ENCODE measurements at regions not wholly inside any gene's neighbourhood (a gene's known extent, or its start where the extent isn't known, plus 50 kb on each side); places are given as distances from the start of the nearest gene placed in this dataset.

DNA sequence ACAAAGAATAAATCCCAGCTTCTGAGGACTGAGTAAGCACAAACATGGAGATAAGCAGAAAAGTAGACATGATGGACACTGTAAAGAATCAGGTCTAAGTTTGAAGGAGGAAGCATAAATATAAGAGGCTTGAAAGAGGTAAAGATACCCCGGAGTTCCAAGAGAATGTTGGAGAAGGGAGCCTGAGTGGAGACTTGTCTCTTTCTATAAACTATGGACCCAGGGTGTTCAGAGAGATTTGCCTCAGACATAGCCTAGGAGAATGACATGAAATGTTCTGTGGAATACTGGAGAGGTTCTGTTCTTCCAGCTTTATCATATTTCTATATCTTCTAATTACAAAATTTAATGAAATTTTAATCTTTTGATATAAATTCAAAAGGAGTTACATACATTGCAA is 554.3 kb upstream of the B3GALT2 start:
- no peak for DNase-seq
- H3K9me3 ChIP-seq (ENCODE audit: insufficient read depth, low read depth) = no peaks in the 10 kb centered on the region
- BruUV-seq (replicated peaks) = no TSS peak
- no peaks in the 10 kb centered on the region for H3K27me3 ChIP-seq (ENCODE audit: insufficient read depth, low read depth)
- H3K36me3 ChIP-seq (ENCODE audit: low read depth) = no peaks in the 10 kb centered on the region
- H2AFZ ChIP-seq = no peak overlapping the region
- no peak overlapping the region for H3K27ac ChIP-seq
- H4K20me1 ChIP-seq (ENCODE audit: insufficient read depth) = no peaks in the 10 kb centered on the region
- no peak for TF ChIP-seq EZH2 (IDR thresholded peaks at IDR 0.05; ENCODE audit: low read depth)
- TF ChIP-seq, protein P1, sequence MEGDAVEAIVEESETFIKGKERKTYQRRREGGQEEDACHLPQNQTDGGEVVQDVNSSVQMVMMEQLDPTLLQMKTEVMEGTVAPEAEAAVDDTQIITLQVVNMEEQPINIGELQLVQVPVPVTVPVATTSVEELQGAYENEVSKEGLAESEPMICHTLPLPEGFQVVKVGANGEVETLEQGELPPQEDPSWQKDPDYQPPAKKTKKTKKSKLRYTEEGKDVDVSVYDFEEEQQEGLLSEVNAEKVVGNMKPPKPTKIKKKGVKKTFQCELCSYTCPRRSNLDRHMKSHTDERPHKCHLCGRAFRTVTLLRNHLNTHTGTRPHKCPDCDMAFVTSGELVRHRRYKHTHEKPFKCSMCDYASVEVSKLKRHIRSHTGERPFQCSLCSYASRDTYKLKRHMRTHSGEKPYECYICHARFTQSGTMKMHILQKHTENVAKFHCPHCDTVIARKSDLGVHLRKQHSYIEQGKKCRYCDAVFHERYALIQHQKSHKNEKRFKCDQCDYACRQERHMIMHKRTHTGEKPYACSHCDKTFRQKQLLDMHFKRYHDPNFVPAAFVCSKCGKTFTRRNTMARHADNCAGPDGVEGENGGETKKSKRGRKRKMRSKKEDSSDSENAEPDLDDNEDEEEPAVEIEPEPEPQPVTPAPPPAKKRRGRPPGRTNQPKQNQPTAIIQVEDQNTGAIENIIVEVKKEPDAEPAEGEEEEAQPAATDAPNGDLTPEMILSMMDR (conservative IDR thresholded peaks at IDR 0.05) = no peak
- CTCF ChIA-PET = no interaction called here
- no peaks in the 10 kb centered on the region for H3F3A ChIP-seq (ENCODE audit: insufficient read depth, low read depth)
- no peaks in the 10 kb centered on the region for H3K9me2 ChIP-seq (ENCODE audit: insufficient read depth)
- no peaks in the 10 kb centered on the region for H3K79me2 ChIP-seq (ENCODE audit: low read depth)
- POLR2A ChIA-PET (ENCODE audit: unreplicated experiment) = no interaction called here
- no peak overlapping the region for H3K4me2 ChIP-seq
- H3K4me1 ChIP-seq (replicated peaks; ENCODE audit: insufficient read depth) = no peaks in the 10 kb centered on the region
- intact Hi-C loops (cut with micrococcal nuclease; ENCODE audit: unreplicated experiment) = no loop called here
- no peak overlapping the region for H3K4me3 ChIP-seq

DNA sequence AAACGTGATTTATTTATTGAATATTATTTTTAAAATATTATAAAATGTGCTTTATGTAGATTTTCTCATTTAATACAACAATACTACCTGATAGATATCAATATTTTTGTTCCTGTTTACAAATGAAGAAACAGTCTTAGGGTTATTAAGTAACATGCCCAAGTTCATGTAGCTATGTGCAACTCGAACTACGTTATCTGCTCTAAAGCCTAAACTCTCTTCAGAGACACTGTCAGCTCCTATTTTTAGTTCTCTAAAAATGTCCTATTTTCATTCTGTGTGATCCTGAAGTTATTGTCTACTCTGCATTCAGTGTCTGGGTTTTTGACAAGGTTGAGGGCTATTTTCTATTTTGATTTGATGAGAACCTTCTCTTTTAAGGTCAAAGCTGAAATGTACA is 550.1 kb upstream of the B3GALT2 start:
- H3K4me1 ChIP-seq (replicated peaks; ENCODE audit: insufficient read depth) = no peaks in the 10 kb centered on the region
- H3K9me3 ChIP-seq (ENCODE audit: insufficient read depth, low read depth) = no peaks in the 10 kb centered on the region
- H3K36me3 ChIP-seq (ENCODE audit: low read depth) = no peaks in the 10 kb centered on the region
- TF ChIP-seq, protein P1 (conservative IDR thresholded peaks at IDR 0.05) = no peak
- TF ChIP-seq EZH2 (IDR thresholded peaks at IDR 0.05; ENCODE audit: low read depth) = no peak
- no peaks in the 10 kb centered on the region for H3K79me2 ChIP-seq (ENCODE audit: low read depth)
- no peaks in the 10 kb centered on the region for H3K27me3 ChIP-seq (ENCODE audit: insufficient read depth, low read depth)
- no TSS peak for BruUV-seq (replicated peaks)
- intact Hi-C loops (cut with micrococcal nuclease; ENCODE audit: unreplicated experiment) = no loop called here
- no peaks in the 10 kb centered on the region for H4K20me1 ChIP-seq (ENCODE audit: insufficient read depth)
- POLR2A ChIA-PET (ENCODE audit: unreplicated experiment) = interaction anchor here (0.7 kb wide), 1 partner anchor 509 kb away, joined by 4 read pairs; no protein-coding TSS in a partner anchor
- no peaks in the 10 kb centered on the region for H3K9me2 ChIP-seq (ENCODE audit: insufficient read depth)
- no peak overlapping the region for H3K27ac ChIP-seq
- CTCF ChIA-PET = no interaction called here
- no peaks in the 10 kb centered on the region for H3F3A ChIP-seq (ENCODE audit: insufficient read depth, low read depth)
- no peak overlapping the region for H3K4me3 ChIP-seq
- no peak overlapping the region for H2AFZ ChIP-seq
- no peak for DNase-seq
- H3K4me2 ChIP-seq = no peak overlapping the region

DNA sequence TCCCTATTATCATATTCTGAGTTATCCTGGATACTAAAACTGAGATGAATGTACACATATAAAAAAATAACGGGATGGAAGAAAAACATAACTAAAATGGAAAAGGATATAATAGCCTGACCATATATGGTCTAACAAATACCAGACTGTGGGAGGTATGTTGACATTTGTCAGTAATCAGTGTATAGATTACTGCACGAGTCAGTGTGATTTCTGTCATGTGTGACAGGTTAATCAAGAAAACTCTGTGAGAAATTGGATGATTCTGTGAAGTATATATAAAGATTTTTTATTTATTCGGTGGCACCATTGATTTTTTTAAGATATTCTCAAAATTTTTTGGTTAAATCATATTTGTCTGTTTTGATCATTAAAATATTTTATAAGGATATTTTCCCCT is 547.3 kb upstream of the B3GALT2 start:
- POLR2A ChIA-PET (ENCODE audit: unreplicated experiment) = no interaction called here
- H3K36me3 ChIP-seq (ENCODE audit: low read depth) = no peaks in the 10 kb centered on the region
- no peaks in the 10 kb centered on the region for H3K79me2 ChIP-seq (ENCODE audit: low read depth)
- no peaks in the 10 kb centered on the region for H3K9me2 ChIP-seq (ENCODE audit: insufficient read depth)
- H2AFZ ChIP-seq = no peak overlapping the region
- H3K27ac ChIP-seq = no peak overlapping the region
- no peaks in the 10 kb centered on the region for H4K20me1 ChIP-seq (ENCODE audit: insufficient read depth)
- H3K4me1 ChIP-seq (replicated peaks; ENCODE audit: insufficient read depth) = no peaks in the 10 kb centered on the region
- no peaks in the 10 kb centered on the region for H3K27me3 ChIP-seq (ENCODE audit: insufficient read depth, low read depth)
- TF ChIP-seq EZH2 (IDR thresholded peaks at IDR 0.05; ENCODE audit: low read depth) = no peak
- no peak overlapping the region for H3K4me3 ChIP-seq
- H3K9me3 ChIP-seq (ENCODE audit: insufficient read depth, low read depth) = no peaks in the 10 kb centered on the region
- BruUV-seq (replicated peaks) = no TSS peak
- CTCF ChIA-PET = no interaction called here
- intact Hi-C loops (cut with micrococcal nuclease; ENCODE audit: unreplicated experiment) = no loop called here
- no peak for DNase-seq
- no peaks in the 10 kb centered on the region for H3F3A ChIP-seq (ENCODE audit: insufficient read depth, low read depth)
- H3K4me2 ChIP-seq = no peak overlapping the region

DNA sequence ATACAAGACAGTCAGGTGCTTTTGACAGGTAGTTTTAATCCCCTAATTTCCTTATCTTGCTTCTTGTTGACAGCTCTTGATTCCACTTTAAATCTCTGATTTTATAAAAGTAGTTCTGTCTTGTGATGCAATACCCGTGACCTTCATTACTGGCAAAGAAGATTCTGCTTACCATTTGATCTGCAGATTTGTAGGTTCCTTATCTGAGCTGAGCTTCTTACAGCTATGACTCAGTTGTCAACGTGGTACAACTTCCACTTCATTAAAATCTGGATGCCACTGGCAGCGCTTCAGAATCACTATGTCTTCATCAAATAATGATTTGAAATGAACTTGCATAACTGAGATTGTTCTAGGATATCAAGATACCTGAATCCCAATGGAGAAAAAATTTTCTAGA is 543.6 kb upstream of the B3GALT2 start:
- intact Hi-C loops (cut with micrococcal nuclease; ENCODE audit: unreplicated experiment) = no loop called here
- H3K4me3 ChIP-seq = no peak overlapping the region
- H3K36me3 ChIP-seq (ENCODE audit: low read depth) = no peaks in the 10 kb centered on the region
- no peak overlapping the region for H3K4me2 ChIP-seq
- no peaks in the 10 kb centered on the region for H3K79me2 ChIP-seq (ENCODE audit: low read depth)
- ChIA-PET CTCF (no interaction called here), POLR2A (ENCODE audit: unreplicated experiment) (no interaction called here)
- TF ChIP-seq, protein P1 (conservative IDR thresholded peaks at IDR 0.05) = no peak
- TF ChIP-seq EZH2 (IDR thresholded peaks at IDR 0.05; ENCODE audit: low read depth) = no peak
- H4K20me1 ChIP-seq (ENCODE audit: insufficient read depth) = no peaks in the 10 kb centered on the region
- no peak overlapping the region for H3K27ac ChIP-seq
- no peaks in the 10 kb centered on the region for H3K27me3 ChIP-seq (ENCODE audit: insufficient read depth, low read depth)
- no peaks in the 10 kb centered on the region for H3K9me2 ChIP-seq (ENCODE audit: insufficient read depth)
- BruUV-seq (replicated peaks) = no TSS peak
- H3K9me3 ChIP-seq (ENCODE audit: insufficient read depth, low read depth) = no peaks in the 10 kb centered on the region
- no peak for DNase-seq
- H3F3A ChIP-seq (ENCODE audit: insufficient read depth, low read depth) = no peaks in the 10 kb centered on the region
- H3K4me1 ChIP-seq (replicated peaks; ENCODE audit: insufficient read depth) = no peaks in the 10 kb centered on the region
- H2AFZ ChIP-seq = no peak overlapping the region

Data from PC-9 (cell line).